NCI-H748 (cell line): ENCODE measurements at regions not wholly inside any gene's neighbourhood (a gene's known extent, or its start where the extent isn't known, plus 50 kb on each side); places are given as distances from the start of the nearest gene placed in this dataset.

ENCODE experiments used
- DNase-seq: peaks from one replicate; lab custom pipeline; 2025; ENCODE audit not compliant: unreplicated experiment; lab: John Stamatoyannopoulos, UW

DNA sequence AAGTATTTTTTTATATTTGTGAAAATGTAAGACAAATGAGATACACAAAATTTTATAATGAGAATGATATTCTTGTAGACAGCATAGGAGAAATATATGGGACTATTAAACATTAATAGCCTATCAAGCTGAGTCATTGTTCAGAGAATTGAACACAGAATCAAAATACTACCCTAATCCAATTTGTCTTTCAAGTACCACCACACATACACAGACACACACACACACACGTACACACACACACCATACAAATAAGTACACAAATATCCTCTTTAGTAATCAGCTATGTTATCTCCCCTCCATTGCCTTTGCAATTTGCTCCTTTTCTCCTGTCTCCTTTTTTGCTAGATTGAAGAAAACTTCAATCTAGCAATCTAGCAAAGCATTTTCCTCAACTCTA, 499.3 kb downstream of the FOXG1 start:
- no peak for DNase-seq

DNA sequence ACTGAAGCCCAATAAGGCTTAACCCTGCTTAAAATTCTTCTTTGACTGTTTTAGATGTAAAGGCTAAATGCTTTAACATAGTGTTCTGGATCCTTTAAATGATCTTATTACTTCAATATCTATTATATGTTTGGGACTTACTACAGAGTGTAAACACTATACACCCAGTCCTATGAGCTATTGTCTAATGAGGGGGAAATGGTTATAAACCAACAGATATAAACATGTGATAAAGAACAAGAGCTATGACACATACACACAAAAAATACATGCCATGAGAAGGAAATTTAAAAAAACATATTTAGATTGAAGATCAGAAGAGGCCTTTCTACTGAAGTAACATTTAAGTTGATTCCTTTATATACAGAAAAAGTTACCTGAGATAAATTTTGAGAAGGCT, 505.1 kb downstream of the FOXG1 start:
- no peak for DNase-seq

DNA sequence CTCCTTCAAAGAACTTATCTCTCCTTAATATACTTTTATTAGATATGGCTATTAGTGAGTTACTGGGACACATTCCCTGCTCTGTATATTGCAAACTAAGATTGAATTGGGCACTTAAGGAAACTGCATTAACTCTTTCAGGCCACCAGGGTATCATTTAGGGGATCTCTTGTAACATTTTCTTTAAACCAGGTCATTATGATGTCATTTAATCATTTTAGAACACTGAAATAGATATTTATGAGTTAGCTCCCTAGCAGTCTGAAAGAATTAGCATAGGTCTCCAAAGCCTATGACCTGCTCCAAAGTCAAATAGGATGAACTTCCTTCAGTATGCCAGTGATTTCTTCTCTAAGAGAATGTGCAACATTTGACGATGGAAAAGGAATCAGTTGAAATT, 506.9 kb downstream of the FOXG1 start:
- no peak for DNase-seq

DNA sequence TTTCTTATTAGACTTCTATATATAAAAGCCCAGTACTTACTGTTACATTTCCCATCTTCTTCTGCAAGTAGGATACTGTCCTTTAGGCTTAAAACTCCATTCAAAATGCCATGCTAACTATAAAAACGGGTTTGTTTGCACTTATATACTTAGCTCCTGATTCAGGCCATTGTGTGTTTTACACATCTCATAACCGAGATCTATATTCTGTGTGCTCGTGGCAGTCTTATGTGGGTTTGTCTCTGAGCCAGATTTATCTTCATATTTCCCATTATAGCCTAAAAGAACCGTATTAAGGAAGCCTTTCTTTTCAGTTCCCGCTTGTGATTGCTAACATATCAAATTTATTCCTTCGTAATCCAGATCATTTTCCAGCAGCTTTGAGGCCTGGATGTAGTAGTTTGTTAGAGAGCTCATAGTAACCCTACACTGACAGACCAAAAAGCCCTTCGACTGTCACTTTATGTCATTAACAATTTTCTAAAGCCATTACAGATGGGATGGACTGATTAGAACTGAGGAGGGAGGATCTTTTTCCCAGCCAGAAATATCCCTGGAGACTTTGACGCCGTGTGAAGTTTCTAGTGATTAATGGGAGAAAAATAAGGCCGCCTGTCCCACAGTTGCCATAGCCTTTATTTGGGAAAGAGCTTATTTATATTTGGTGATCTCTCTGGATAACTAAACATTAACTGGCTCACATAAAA, 508.5 kb downstream of the FOXG1 start:
- DNase-seq = no peak

DNA sequence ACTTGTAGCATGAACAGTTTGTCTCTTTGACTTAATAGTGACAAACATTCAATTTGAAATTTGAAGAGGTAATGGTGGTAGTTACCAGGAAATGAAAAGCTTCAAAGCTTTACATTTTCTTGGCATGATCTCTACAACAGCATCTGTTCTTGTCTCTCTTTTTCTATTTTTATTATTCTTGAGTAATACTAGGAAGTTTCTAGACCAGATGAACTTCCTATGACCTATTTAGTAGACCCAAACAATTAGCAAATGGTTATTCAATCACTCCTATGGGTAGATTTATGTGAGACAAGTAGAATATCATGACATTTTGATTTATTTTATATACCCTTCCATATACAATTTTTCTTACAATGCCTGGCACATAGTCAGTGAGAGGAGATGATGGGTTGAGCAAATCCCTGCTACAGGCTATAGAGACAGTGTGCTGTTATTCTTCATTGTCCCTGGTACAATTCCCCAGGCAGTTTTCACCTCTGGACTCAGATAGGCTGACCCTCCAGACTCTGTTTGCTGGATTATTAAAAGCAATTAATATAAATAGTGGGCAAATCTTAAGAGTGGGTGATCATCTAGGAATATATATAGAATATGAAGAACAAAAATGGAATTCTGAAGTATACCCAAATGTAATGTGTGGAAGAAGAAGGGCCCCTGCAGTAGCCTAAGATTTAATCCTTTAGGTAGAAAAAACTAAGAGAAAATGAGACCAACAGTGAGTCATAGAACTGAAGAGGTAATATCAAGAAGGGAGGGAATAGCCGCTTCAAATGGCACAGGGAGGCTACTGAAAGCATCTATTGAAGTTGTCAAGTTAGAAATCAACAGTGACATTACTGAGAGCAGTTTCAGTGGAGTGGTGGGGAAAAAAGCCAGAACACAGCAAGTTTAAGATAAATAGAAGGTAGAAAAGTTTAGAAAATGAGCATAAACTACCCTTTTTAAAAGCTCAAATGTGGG, 512.0 kb downstream of the FOXG1 start:
- DNase-seq = no peak

DNA sequence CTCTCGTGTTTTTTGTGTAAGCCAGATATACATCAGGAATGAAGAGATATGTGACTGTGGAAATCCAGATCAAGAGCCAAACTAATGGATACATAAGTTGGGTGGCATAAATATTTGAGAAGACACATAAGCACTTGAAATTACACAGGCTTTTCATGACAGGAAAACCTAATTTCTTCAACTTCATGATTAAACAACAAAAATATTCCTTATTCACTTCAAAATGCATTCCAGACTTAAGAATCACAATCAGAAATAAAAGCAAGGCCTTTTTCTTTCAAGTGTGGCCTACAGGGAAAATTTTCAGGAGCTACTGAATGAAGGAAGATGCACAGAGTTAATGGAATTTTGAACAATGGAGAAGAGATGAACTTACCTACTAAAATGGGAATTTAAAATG, 515.6 kb downstream of the FOXG1 start:
- DNase-seq = no peak

DNA sequence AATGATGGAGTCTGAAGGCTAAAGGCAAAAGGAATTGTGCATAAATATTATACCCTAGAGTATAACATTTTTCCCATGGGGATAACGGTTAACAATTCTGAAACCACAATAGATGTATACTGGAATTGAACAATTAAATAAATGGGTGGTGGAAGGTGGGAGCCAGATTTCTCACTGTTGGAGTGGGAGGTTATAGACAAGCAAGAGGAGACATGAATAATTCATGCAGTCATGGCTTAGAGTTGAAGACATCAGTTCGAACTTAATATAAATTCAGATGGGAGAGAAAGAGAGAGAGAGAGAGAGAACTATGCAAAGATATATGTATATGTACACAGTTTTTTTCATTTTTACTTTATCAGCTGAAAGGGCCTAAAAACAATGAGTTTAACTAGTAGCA, 523.9 kb downstream of the FOXG1 start:
- no peak for DNase-seq

DNA sequence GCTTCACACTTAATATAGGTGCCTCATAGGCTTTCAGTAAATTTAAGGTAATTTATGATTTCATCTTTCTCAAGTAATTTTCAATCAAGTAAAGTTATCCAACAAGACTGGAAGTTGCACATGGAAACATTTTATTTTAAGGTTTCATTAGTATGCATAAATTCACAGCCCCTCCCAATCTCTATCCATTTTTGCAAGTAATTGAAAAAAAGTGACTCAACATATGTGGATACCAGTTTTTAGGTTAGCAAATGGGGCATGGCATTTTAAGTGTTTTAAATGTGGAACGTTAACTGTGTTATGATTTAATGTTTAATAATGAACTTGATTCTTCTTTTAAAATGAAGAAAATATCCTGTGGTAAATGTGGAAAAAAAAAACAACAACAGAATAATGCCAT, 532.8 kb downstream of the FOXG1 start:
- no peak for DNase-seq

DNA sequence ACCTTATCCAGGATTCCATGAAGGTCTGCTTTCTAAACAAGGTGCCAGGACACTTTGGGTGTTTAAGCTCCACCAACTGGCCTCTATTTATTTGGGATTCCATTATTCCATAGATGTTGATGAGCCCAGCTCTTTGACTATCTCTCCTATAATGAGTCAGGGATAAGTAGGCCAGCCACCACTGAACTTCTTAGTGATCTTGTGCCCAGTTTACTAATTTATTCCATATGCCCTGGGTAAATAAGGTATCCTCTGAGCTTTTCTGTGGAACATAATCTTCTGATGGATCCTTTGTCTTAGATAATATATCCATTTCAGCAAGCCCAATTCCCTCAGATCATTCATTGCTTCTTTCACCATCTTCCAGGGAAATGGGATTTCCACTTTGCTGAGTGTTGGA, 535.0 kb downstream of the FOXG1 start:
- no peak for DNase-seq

DNA sequence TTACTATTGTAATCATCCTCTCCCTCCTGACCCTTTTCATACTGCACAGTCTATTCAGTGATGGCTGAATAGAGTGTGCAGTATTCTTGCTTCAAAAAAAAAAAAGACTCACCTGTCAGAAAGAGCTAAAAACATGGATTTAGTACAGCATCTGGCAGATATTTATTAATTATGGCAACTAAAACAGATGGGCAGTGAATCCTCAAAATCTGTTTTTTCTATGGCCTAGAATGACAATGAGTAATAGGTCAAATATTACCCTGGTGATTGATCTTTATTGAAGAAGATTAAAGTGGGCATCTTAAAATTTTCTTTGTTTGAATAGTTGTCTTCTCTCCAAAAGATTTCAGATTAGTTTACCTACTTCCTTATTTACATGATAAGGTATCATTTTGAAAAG, 543.6 kb downstream of the FOXG1 start:
- DNase-seq = no peak

DNA sequence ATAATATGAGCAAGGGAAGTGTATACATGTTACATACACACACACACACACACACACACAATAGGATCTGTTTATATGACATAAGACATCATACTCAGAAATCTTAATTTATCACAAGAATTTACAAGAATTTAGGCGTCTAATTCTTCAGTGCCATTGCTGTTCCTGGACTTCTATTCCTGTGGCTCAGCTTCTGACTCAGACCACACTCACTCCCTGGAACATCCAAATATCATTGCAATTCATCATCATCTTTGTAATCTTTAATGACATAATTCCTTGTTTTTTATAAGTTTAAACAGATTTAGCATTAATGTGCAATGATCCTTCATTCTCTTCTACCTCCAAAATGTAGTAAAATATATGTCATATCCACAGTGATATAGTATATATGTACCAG, 544.2 kb downstream of the FOXG1 start:
- no peak for DNase-seq

DNA sequence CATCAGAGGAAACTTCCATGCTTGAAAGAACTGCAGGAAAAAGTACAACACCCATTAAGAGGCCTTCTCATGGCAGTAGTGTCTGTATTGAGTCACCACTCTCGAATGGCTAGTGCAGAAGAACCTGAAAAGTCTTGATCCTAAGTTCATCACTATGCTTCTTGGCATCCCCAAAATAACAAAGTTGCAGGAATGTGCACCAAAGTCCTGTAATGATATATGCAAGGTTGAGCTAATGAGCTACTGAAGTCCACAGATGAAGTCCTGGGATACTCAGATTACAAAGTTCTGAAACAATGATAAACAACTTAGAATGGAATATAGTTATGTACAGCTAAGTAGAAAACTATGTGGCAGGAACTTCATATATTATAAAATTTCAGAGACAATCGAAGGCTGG, 545.4 kb downstream of the FOXG1 start:
- no peak for DNase-seq

DNA sequence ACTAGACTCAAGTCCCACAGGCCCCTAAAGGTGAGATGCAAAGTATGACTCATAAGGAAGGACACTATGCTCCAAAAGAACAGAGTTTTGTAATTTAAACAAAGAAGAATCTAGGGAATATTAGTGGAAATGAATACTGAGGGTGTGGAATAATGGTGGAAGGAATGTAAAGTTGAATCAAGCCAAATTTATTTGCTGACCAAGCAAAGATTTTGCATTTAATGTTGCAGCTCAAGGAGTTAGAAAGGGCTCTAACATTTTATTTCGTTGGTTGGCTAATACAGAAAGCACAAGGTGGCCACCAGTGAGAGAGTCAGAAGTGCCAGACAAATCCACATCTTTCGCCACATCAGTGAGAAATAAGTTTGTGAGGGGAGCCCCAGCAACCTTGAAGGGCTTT, 550.3 kb downstream of the FOXG1 start:
- DNase-seq = no peak

DNA sequence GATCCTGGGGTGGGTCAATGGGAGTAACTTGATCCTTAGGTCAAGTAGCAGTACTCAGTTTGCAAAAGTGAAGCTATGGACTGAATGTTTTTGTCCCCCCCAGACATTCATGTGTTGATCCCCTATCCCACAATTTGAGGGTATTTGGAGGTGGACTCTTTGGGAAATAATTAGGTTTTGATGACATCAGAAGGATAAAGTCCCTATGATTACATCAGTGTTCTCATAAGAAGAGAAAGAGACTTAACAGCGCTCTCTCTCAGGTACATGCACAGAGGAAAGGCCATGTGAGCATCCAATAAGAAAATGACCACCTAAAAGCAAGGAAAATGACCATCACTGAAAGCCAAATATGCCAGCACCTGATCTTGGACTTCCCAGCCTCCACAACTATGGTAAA, 550.8 kb downstream of the FOXG1 start:
- no peak for DNase-seq

DNA sequence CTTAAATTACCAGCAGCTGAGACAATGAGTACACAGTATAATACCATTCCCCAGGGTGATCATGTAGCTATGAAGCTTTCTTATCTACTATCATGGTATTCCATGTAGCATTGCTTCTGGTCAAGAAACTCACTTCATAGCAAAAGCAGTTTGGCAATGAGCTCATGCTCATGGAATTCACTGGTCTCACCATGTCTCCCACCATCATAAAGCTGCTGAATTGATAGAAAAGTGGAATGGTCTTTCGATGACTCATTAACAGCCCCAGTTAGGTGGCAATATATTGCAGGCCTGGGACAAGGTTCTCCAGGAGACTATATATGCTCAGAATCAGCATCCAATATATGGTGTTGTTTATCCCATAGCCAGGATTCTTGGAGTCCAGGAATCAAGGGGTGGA, 553.7 kb downstream of the FOXG1 start:
- DNase-seq = no peak

DNA sequence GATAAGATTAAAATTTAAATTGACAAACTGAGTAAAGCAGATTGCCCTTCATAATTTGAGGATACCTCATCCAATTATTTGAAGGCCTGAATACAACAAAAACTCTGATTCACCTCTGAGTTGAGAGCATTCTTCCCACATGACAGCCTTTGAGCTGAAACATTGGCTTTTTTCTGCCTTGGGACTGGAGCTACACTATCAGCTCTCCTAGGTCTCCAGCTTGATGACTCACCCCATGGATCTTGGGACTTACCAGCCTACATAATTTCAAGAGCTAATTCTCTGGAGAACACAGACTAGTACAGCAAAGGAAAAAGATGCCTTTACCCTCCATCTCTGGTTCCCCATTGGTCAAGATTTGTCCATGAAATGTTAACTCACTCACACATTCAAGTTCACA, 555.1 kb downstream of the FOXG1 start:
- no peak for DNase-seq

DNA sequence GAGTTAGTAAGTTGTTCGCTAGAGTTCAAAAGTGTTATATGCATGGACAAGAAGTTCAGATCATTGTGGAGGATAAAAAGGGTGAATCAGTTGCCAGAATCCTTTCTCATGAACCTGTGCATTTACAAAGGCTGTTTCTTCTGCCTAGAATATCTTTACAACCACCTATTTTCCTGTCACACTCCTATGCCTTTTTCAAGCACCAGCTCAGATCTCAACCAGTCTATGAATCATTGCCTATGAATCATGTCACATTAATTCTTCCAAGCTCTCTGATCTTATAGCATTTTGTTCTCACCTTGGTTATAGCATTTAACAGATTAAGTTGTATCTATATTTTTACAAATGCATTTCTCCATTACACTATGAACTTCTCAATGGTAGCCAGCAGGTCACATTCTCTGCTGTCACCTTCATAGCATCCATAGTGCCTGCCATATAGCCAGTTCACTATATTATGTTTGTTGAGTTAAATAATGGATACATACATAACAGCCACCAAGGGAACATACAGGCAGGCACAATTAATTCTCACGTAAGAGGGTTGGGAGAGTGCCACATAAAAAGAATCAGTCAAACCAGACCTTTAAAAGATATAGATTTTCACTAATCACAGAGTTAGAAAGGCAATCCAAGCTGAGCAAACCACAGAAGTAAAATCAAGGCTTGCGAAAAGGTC, 573.0 kb downstream of the FOXG1 start:
- no peak for DNase-seq

DNA sequence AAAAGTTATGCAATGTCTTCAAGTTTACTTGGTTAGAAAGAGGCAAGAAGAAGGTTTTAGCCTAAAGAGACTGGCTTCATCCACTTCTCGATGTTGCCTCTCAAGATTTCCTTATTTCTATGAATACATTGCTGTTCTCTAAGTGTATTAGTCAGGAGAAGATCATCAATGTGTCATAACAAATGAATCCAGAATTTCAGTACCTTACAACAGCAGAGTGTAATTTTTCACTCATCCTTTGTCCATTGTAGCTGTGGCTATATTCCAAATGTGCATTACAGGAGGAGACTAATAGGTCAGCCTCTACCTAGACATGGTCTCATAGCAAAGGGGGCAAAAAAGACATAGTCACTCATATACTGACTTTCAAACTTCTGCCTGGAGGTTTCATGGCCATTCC, 579.1 kb downstream of the PRKD1 start:
- DNase-seq = no peak

DNA sequence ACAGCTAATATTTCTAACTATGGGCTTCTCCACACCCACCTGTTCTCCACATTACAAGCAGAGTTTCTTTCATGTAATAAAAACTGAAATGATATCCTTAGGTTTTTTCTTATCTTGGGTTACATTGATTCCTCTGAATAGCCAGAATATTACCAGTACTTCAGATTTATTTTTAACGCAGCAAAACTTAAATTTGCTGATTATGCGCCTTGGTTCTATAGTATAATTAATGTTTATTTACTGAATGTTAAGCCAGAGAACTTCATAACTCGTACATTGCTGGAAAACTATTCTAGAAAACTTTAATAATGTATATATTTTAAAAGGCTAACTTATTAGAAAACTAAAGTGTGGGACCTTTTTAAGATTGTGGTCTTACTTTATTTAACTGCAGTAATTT, 577.2 kb downstream of the PRKD1 start:
- no peak for DNase-seq

DNA sequence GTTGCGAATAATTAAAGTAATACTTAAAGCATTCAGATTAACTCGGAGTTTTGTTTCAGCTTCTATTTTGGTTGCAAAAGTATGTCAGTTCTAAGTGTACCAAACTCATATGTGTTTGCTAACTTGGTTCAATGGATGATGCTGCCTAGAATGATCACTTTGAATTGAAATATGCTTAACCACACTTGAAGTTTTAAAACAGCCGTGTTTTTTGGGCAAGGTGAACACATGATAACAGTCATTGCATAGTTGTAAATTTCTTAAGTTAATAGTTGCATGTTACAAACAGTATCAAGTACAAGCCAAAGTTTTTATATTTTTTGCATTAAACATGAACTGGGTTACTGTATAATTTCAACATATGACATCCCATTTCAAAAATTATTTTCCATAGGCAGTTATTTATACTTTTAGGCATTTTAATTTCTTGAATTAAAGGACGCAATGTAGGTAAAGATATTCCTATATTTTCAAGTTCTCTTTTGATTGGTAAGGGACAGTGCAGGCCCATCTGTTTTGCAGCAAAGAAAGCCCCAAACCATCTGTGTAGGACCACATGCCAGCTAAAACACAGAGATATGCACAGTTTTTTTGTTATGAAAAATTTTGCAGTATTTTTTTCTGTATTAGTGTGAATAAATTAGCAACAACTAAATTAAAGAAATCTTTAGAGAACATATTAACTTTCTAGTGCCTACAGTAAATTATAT, 575.5 kb downstream of the PRKD1 start:
- no peak for DNase-seq

DNA sequence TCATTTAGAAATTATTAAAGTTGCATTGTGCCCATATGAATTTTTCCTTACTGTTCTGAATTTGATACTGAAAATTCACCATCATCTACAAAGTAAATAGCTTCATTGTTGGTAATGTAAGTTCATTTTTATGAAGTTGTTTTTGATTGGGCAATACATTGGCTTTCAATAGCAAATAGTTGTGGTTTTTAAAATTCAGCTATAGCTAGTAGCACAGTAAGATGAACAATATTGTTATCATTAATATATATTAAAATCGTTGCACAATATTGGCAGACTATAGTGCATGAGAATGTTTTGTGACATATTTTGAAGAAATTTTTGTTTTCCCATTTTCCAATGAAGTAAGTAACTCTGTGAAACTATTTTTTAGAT, 575.0 kb downstream of the PRKD1 start:
- no peak for DNase-seq
